GM19463 (cell line): ENCODE measurements at regions not wholly inside any gene's neighbourhood (a gene's known extent, or its start where the extent isn't known, plus 50 kb on each side); places are given as distances from the start of the nearest gene placed in this dataset.

Source experiments
- ATAC-seq: cut with Tn5 transposase; IDR thresholded peaks from one replicate; pipeline ENCODE4 v1.9.1; 2021; ENCODE audit warnings: mild to moderate bottlenecking, moderate library complexity; ENCODE audit not compliant: unreplicated experiment

GRCh38 chr18:2082676-2083075 lies 488.6 kb downstream of the METTL4 start:
- ATAC-seq: no peak

DNA sequence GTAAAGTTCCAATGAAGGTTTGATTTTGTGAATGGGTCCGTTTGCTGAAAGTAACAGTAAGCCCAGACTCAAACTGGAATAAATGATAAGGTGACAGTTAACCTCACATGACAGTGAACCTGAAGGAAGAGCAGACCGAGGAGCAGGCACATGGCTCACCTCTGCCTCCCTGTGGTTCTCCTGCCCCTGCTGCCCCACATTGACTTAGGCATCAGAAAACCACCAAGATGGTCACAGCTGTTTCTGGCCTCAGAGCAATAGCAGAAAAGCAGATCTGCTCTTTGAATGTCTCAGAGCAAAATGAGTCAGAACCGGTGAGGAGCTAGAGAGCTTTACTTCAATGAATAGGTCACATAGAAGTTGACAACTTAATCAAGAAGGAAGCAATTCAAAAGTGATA lies 487.6 kb downstream of the METTL4 start:
- peak; percentile 42 for ATAC-seq

GRCh38 chr18:2086439-2086838 lies 484.9 kb downstream of the METTL4 start:
- no peak for ATAC-seq

GRCh38 chr18:2087877-2088673 lies 483.2 kb downstream of the METTL4 start:
- ATAC-seq: no peak

GRCh38 chr18:2089396-2089795 lies 481.9 kb downstream of the METTL4 start:
- no peak for ATAC-seq

GRCh38 chr18:2091937-2092336 lies 479.4 kb downstream of the METTL4 start:
- ATAC-seq: no peak

GRCh38 chr18:2096551-2096950 lies 474.8 kb downstream of the METTL4 start:
- ATAC-seq: no peak

GRCh38 chr18:2100694-2101213 lies 470.6 kb downstream of the METTL4 start:
- ATAC-seq: no peak

GRCh38 chr18:2102022-2102421 lies 469.3 kb downstream of the METTL4 start:
- ATAC-seq: peak; percentile 63

DNA sequence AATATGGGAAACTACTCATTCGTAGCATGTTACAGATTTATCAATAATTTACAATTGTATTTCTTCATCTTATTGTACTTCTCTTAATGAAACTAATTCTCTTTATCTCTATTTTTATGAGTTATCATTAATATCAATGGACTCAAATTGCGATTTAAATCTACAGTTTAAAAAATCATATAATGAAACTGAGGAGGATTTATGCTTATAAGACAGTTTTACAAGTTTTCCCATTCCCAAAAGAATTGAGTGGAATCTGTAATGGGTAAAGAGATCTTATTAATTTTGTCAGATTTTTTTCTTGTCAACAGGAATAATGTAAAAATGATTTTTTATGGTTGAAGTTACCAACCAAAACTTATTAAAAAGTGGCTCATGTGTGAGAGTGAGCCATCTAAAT lies 468.0 kb downstream of the METTL4 start:
- ATAC-seq: no peak

DNA sequence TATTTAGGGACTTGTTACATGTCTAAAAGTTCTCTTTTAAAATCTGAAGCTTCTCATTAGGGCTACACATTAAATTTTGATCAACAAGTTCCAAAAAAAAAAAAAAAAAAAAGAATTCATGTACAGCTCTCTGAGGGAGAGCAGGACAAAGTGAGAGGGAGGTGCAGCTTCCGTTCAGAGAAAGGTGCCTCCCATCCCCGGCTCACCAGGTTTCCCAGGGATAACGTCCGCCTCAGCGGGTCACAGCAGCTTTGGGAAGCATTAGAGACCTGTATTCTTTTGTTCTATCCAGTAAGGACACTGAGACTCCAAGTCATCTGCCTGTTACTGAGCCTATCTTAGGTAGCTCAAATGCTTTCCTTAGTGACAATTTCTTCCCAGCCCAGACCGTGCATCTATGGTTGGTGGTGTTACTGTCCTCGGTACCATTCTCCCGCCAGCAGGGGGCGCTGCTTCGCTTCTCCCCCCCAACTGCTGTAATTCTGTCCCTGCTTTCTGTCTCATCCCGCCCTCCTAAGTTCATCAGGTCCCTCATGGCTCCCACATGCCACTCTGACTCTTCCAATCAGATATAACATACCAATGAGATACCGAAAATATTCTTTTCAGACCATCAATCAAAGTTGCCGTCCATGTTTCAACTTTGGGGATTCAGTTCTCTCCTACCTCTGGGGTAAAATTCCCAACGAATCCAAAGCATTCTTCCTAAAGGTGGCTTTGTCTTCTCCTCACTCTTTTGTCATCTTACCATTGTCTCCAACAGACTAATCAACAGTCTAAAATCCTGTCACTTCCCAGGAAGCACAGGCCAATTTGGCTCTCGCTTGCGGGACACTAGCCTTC lies 466.5 kb downstream of the METTL4 start:
- ATAC-seq: peak; percentile 84

GRCh38 chr18:2108591-2108990 lies 462.7 kb downstream of the METTL4 start:
- ATAC-seq: no peak

- no peak for ATAC-seq
These were observed 459.8 kb downstream of the METTL4 start for GRCh38 chr18:2111456-2111855.

GRCh38 chr18:2112435-2113045 lies 458.8 kb downstream of the METTL4 start:
- no peak for ATAC-seq

GRCh38 chr18:2114289-2114688 lies 457.0 kb downstream of the METTL4 start:
- no peak for ATAC-seq

DNA sequence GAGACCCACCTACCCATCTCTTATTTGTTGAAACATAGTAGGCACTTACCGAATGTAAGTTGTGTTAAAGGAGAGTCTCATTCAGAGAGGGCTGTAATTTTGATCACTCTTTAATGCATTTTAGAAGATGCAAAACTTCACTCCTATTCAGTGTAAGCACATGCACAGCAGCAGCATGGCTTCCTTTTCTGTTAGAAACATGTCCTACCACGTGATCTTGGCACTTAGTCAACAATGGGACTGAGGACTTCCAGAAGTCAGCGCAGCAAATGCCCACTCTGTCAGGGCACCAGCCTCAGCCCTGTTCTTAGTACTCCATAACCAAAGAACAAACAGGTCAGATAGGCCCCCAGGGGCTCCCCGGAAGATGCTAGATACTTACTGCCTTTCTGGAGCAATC lies 456.5 kb downstream of the METTL4 start:
- no peak for ATAC-seq

DNA sequence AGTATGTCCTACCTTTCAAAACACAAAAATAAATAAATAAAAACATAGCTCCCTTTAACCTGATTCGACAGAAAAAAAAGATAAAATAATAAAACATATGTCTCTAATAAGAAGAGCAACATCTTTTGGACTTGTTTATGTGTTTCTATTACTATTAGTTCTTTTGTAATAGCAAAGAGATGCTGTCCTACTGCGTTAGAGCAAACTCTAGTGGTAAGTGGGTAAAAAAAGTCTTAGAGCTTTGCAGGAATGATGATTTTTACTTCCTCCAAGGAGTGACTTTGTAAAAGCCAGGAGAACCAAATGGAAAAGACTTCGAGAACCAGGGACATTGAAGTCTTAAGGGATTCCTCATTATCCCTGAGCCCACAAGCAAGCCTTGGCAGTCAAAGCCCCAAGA lies 450.1 kb downstream of the METTL4 start:
- ATAC-seq: no peak

GRCh38 chr18:2123077-2123476 lies 448.2 kb downstream of the METTL4 start:
- ATAC-seq: no peak

DNA sequence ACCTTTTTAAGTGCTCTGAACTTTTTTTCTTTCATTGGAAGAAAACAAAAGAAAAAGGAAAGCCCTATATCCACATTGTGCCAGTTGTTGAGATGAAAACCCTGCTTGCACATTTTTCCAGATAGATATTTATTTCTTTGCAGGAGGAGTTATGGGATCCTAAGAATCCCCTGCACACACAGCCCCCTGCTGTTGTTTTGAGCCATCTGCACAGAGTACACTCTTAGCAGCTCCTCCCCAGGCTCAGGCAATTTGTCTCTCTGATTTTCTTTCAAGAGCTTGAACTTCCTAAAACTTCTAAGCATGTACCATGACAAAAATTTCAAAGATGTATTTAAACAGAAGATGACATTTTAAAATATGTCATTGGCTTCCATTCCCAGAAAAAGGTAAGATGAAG lies 436.9 kb downstream of the METTL4 start:
- no peak for ATAC-seq

- ATAC-seq: no peak
These were observed 436.0 kb downstream of the METTL4 start for GRCh38 chr18:2135309-2135708.

GRCh38 chr18:2138552-2138951 lies 432.8 kb downstream of the METTL4 start:
- ATAC-seq: no peak
